Muscle layer of colon (tissue), 2 donors: ENCODE measurements at regions not wholly inside any gene's neighbourhood (a gene's known extent, or its start where the extent isn't known, plus 50 kb on each side); places are given as distances from the start of the nearest gene placed in this dataset.

Experiments
- H3K27ac ChIP-seq: one replicate; pipeline ENCODE4 v1.7.0; 2013; ENCODE audit warnings: low read depth, mild to moderate bottlenecking, low read length, moderate library complexity
- H3K27me3 ChIP-seq, 2 donors: one replicate each; pipeline ENCODE4 v1.7.0; 2013; ENCODE audit warnings: low read length in 2 of 2, mild to moderate bottlenecking in 2 of 2; ENCODE audit not compliant: insufficient read depth in 2 of 2, control insufficient read depth in 1 of 2
- H3K36me3 ChIP-seq: one replicate; pipeline ENCODE4 v1.7.0; 2013; ENCODE audit warnings: mild to moderate bottlenecking, low read length; ENCODE audit not compliant: insufficient read depth
- H3K4me1 ChIP-seq: one replicate; pipeline ENCODE4 v1.7.0; 2013; ENCODE audit warnings: mild to moderate bottlenecking, low read length; ENCODE audit not compliant: insufficient read depth
- H3K4me3 ChIP-seq, 2 donors: one replicate each; pipeline ENCODE4 v1.7.0; 2013; ENCODE audit warnings: low read length in 2 of 2, low read depth in 1 of 2, mild to moderate bottlenecking in 1 of 2, moderate library complexity in 1 of 2
- H3K9ac ChIP-seq: one replicate; pipeline ENCODE4 v1.7.0; 2013; ENCODE audit warnings: low read length
- H3K9me3 ChIP-seq: one replicate; pipeline ENCODE4 v1.7.0; 2013; ENCODE audit warnings: mild to moderate bottlenecking, low read length
- donor health status: abdominal sarcoma.
- donor health status: Adenocarcinoma of cecum.

- Histone ChIP-seq H3K4me1 (no peaks in the 10 kb centered on the region), H3K9ac (no peak overlapping the region), H3K36me3 (no peaks in the 10 kb centered on the region), H3K27me3 (no peaks in the 10 kb centered on the region), H3K27ac (no peak overlapping the region), H3K4me3 (no peak overlapping the region), H3K9me3 (no peaks in the 10 kb centered on the region)
Observed at GRCh38 chr16:72285324-72285723, 113.4 kb upstream of the PMFBP1 start.

DNA sequence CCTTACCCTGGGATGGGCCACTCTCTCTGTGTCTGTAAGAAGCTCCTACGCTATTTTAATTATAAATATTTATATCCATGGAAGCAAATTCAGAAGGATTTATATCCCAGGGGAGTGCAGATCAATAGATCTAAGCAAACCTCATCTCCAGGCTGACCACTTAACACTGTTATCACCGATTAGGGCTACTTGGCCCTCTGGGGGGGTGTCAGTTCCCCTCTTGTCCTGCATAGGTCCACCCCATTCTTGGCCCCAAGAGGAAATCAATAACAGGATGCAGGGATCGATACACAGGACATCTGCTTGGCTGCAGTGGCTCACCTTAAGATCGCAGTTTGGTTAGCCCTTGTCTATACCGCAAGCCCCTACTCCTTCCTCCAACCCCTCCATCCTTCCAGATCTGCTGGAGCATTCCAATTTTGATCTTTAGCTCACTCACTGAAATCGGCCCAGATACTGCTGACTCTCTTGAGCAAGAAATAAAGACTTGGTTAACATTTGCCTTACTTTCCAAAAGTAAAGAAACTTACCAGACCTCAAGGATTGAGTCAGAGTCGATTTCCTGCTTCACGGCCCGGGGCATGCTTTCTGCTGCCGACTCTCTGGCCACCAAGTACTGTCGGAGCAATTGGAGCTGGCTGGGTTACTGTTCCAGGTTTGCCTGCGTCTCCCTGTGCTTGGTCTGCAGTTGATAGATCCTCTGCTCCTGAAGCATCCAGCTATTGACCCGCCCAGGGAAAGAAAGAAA, 112.3 kb upstream of the PMFBP1 start:
- Histone ChIP-seq H3K9me3 (no peaks in the 10 kb centered on the region), H3K4me3 (no peak overlapping the region), H3K9ac (no peak overlapping the region), H3K27ac (no peak overlapping the region), H3K36me3 (no peaks in the 10 kb centered on the region), H3K27me3 (no peaks in the 10 kb centered on the region), H3K4me1 (no peaks in the 10 kb centered on the region)

- Histone ChIP-seq H3K36me3 (no peaks in the 10 kb centered on the region), H3K4me1 (no peaks in the 10 kb centered on the region), H3K9ac (no peak overlapping the region), H3K27ac (no peak overlapping the region), H3K9me3 (no peaks in the 10 kb centered on the region), H3K27me3 (no peaks in the 10 kb centered on the region), H3K4me3 (no peak overlapping the region)
Observed at GRCh38 chr16:72282362-72282761, 110.4 kb upstream of the PMFBP1 start.

DNA sequence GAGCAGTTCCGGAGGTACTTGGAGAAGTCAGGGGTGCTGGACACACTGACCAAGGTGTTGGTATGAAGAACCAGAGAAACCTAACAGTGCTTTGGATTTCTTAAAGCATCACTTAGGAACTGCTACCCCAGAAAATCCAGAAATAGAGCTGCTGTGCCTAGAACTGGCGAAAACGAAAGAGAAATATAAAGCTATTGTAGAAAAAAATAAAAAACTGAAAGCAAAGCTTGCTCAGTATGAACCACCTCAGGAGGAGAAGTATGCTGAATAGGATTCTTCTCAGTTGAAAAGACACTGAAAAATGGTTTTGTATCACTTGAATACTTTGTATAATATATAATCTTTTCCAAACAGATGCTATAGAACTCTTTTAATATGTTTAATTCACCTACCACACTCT, 106.3 kb upstream of the PMFBP1 start:
- no peak overlapping the region for H3K9ac ChIP-seq
- H3K27me3 ChIP-seq, result no peaks in the 10 kb centered on the region
- H3K27ac ChIP-seq, result no peak overlapping the region
- H3K4me3 ChIP-seq, result no peak overlapping the region
- no peaks in the 10 kb centered on the region for H3K4me1 ChIP-seq
- no peaks in the 10 kb centered on the region for H3K9me3 ChIP-seq
- no peaks in the 10 kb centered on the region for H3K36me3 ChIP-seq

GRCh38 chr16:72277749-72278148, 105.8 kb upstream of the PMFBP1 start:
- H3K4me3 ChIP-seq, result no peak overlapping the region
- no peaks in the 10 kb centered on the region for H3K27me3 ChIP-seq
- H3K36me3 ChIP-seq, result no peaks in the 10 kb centered on the region
- H3K9ac ChIP-seq, result no peak overlapping the region
- no peak overlapping the region for H3K27ac ChIP-seq
- no peaks in the 10 kb centered on the region for H3K9me3 ChIP-seq
- no peaks in the 10 kb centered on the region for H3K4me1 ChIP-seq

GRCh38 chr16:72271699-72272240, 99.8 kb upstream of the PMFBP1 start:
- Histone ChIP-seq H3K4me3 (no peak overlapping the region), H3K36me3 (no peaks in the 10 kb centered on the region), H3K9ac (no peak overlapping the region), H3K27ac (no peak overlapping the region), H3K9me3 (no peaks in the 10 kb centered on the region), H3K4me1 (no peaks in the 10 kb centered on the region), H3K27me3 (no peaks in the 10 kb centered on the region)

DNA sequence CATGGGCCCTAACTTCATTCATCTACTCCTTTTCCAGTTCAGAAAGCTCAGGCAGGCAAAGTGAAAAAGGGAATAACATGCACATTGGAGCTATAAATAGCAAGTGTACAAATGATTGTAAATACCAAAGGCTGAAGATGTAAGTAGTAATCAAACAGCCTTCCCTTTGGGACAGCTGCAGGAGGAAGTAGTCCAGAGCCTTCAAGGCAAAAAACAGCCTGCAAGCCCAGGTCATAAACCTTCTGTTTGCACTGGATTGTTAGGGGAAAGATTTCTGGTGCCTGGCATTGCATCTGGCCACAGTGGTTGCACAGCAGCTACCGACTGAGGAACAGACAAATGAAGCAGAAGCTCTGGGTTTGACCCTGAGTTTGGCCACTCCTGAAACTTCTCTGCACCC, 98.6 kb upstream of the PMFBP1 start:
- H3K4me3 ChIP-seq, result no peak overlapping the region
- H3K9ac ChIP-seq, result no peak overlapping the region
- H3K4me1 ChIP-seq, result no peaks in the 10 kb centered on the region
- no peak overlapping the region for H3K27ac ChIP-seq
- no peaks in the 10 kb centered on the region for H3K27me3 ChIP-seq
- H3K36me3 ChIP-seq, result no peaks in the 10 kb centered on the region
- H3K9me3 ChIP-seq, result no peaks in the 10 kb centered on the region

DNA sequence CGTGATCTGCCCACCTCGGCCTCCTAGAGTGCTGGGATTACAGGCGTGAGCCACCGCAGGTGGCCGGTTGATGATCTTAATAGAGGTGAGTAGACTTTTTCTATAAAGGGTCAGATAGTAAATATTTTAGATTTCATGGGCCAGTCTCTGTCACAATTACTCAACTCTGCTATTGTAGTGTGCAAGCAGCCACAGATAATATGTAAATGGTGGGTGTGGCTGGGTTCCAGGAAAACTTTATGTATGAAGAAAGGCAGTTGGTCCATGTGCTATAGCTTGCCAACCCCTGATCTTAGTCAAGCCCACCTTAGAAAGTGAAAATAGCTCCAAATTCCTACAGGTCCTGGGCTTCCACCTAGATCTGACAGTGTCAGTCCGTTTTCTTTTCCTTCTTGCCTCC, 94.9 kb upstream of the PMFBP1 start:
- H3K9me3 ChIP-seq, result no peaks in the 10 kb centered on the region

DNA sequence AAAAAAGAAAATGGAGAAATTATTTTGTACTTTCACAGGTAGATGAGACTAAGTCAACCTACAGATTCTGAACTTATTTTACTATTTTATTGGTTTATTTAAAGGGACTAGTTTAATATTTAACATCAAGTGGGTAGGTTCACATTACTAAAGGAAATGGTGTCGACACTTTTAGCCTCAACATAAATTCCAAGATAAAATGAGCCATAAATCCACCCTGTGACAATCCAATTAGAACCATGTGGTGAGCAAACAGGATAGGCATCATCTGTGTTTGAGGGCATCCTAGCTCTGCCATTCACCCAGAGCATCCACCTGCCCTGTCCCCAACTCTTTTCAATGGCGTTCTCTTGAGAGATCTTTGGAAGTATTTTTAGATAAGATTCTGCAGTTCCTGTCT, 92.8 kb upstream of the PMFBP1 start:
- H3K27ac ChIP-seq, result no peak overlapping the region
- no peaks in the 10 kb centered on the region for H3K27me3 ChIP-seq
- H3K9ac ChIP-seq, result no peak overlapping the region
- no peak overlapping the region for H3K4me3 ChIP-seq
- no peaks in the 10 kb centered on the region for H3K9me3 ChIP-seq
- H3K4me1 ChIP-seq, result no peaks in the 10 kb centered on the region
- H3K36me3 ChIP-seq, result no peaks in the 10 kb centered on the region

More for the DNA sequence above, 94.9 kb upstream of the PMFBP1 start:
- Histone ChIP-seq H3K27me3 (no peaks in the 10 kb centered on the region), H3K27ac (no peak overlapping the region), H3K4me1 (no peaks in the 10 kb centered on the region), H3K9ac (no peak overlapping the region), H3K36me3 (no peaks in the 10 kb centered on the region), H3K4me3 (no peak overlapping the region)

GRCh38 chr16:72262711-72263110, 90.8 kb upstream of the PMFBP1 start:
- Histone ChIP-seq H3K27me3 (no peaks in the 10 kb centered on the region), H3K9ac (no peak overlapping the region), H3K4me3 (no peak overlapping the region), H3K36me3 (no peaks in the 10 kb centered on the region), H3K4me1 (no peaks in the 10 kb centered on the region), H3K9me3 (no peaks in the 10 kb centered on the region), H3K27ac (no peak overlapping the region)

GRCh38 chr16:72261127-72261526, 89.2 kb upstream of the PMFBP1 start:
- Histone ChIP-seq H3K9me3 (no peaks in the 10 kb centered on the region), H3K4me1 (no peaks in the 10 kb centered on the region), H3K9ac (no peak overlapping the region), H3K36me3 (no peaks in the 10 kb centered on the region), H3K27ac (no peak overlapping the region), H3K27me3 (no peaks in the 10 kb centered on the region), H3K4me3 (no peak overlapping the region)

GRCh38 chr16:72256398-72257066, 84.6 kb upstream of the PMFBP1 start:
- Histone ChIP-seq H3K27me3 (no peaks in the 10 kb centered on the region), H3K4me3 (no peak overlapping the region), H3K36me3 (no peaks in the 10 kb centered on the region), H3K9me3 (no peaks in the 10 kb centered on the region), H3K9ac (no peak overlapping the region), H3K4me1 (no peaks in the 10 kb centered on the region), H3K27ac (no peak overlapping the region)
